CD4-positive, alpha-beta T cell treated with Interleukin-12 subunit alpha and Interleukin-12 subunit beta, for 1 hour (primary cell): ENCODE measurements at regions not wholly inside any gene's neighbourhood (a gene's known extent, or its start where the extent isn't known, plus 50 kb on each side); places are given as distances from the start of the nearest gene placed in this dataset.

Experiments
- DNase-seq: peaks from one replicate; pipeline ENCODE4 v3.0.0-alpha.2; 2020

GRCh38 chr16:86378831-86379504 lies 131.4 kb upstream of the FOXF1 start:
- no peak for DNase-seq

- no peak for DNase-seq
These were observed 130.9 kb upstream of the FOXF1 start for GRCh38 chr16:86379505-86379846.

- DNase-seq, result no peak
These were observed 130.3 kb upstream of the FOXF1 start for GRCh38 chr16:86380030-86380429.

GRCh38 chr16:86381491-86381890 lies 128.8 kb upstream of the FOXF1 start:
- DNase-seq, result no peak

- DNase-seq, result no peak
These were observed 128.1 kb upstream of the FOXF1 start for GRCh38 chr16:86382067-86382773.

- no peak for DNase-seq
These were observed 127.4 kb upstream of the FOXF1 start for GRCh38 chr16:86382774-86383407.

- DNase-seq, result no peak
These were observed 126.7 kb upstream of the FOXF1 start for GRCh38 chr16:86383488-86384262.

- DNase-seq, result no peak
These were observed 126.1 kb upstream of the FOXF1 start for GRCh38 chr16:86384263-86384649.

- DNase-seq, result no peak
These were observed 125.3 kb upstream of the FOXF1 start for GRCh38 chr16:86384980-86385379.

- DNase-seq, result no peak
These were observed 122.6 kb upstream of the FOXF1 start for GRCh38 chr16:86387468-86388440.

- DNase-seq, result no peak
These were observed 121.4 kb upstream of the FOXF1 start for GRCh38 chr16:86388976-86389375.

- no peak for DNase-seq
These were observed 120.6 kb upstream of the FOXF1 start for GRCh38 chr16:86389566-86390328.

GRCh38 chr16:86390335-86390734 lies 120.0 kb upstream of the FOXF1 start:
- DNase-seq, result no peak

- DNase-seq, result no peak
These were observed 118.8 kb upstream of the FOXF1 start for GRCh38 chr16:86391486-86391885.

- DNase-seq, result no peak
These were observed 118.3 kb upstream of the FOXF1 start for GRCh38 chr16:86391984-86392383.

- DNase-seq, result no peak
These were observed 117.7 kb upstream of the FOXF1 start for GRCh38 chr16:86392436-86393152.

- DNase-seq, result no peak
These were observed 116.3 kb upstream of the FOXF1 start for GRCh38 chr16:86393907-86394626.

- no peak for DNase-seq
These were observed 114.8 kb upstream of the FOXF1 start for GRCh38 chr16:86395477-86395876.

- DNase-seq, result no peak
These were observed 113.9 kb upstream of the FOXF1 start for GRCh38 chr16:86396422-86396821.

- DNase-seq, result no peak
These were observed 113.4 kb upstream of the FOXF1 start for GRCh38 chr16:86396901-86397311.
